HL-60 (cell line): ENCODE measurements at regions not wholly inside any gene's neighbourhood (a gene's known extent, or its start where the extent isn't known, plus 50 kb on each side); places are given as distances from the start of the nearest gene placed in this dataset.

Source experiments
- DNase-seq, 2 experiments: peaks; one replicate each; pipeline ENCODE4 v3.0.0-alpha.2; 2010 to 2020; ENCODE audit warnings: low read depth in 1 of 2, low spot score in 1 of 2
- H3K27ac ChIP-seq: fragments of 250-450 bp; sonication (Bioruptor Pico); replicated peaks from 2 replicates; pipeline ENCODE4 v1.5.1; 2020; ENCODE audit warnings: mild to moderate bottlenecking, moderate library complexity
- H3K27me3 ChIP-seq: fragments of 250-450 bp; sonication (Bioruptor Pico); 2 replicates; pipeline ENCODE4 v1.5.1; 2021; ENCODE audit warnings: mild to moderate bottlenecking, moderate library complexity; ENCODE audit not compliant: insufficient read depth, poor library complexity, severe bottlenecking
- H3K4me3 ChIP-seq: replicated peaks from 2 replicates; pipeline ENCODE4 v1.5.1; 2011; ENCODE audit warnings: mild to moderate bottlenecking, control low read depth, low read length; ENCODE audit not compliant: insufficient read depth
- GABPA ChIP-seq: IDR thresholded peaks from 2 replicates; pipeline ENCODE4 v1.6.1; 2012; ENCODE audit warnings: low read depth
- POLR2AphosphoS5 ChIP-seq: IDR thresholded peaks from 2 replicates; pipeline ENCODE4 v1.6.1; 2012; ENCODE audit warnings: low read depth
- SPI1 ChIP-seq: IDR thresholded peaks from 2 replicates; pipeline ENCODE4 v1.6.1; 2012; ENCODE audit warnings: low read depth, mild to moderate bottlenecking, borderline replicate concordance
- TF ChIP-seq, protein P1 (sequence below): IDR thresholded peaks from 2 replicates; pipeline ENCODE4 v1.6.1; 2012; ENCODE audit warnings: low read depth; ENCODE audit not compliant: insufficient replicate concordance
- TF ChIP-seq, protein P2 (sequence below): IDR thresholded peaks from one replicate; pipeline ENCODE4 v1.5.1; 2011; ENCODE audit warnings: low read length, control low read depth, inconsistent platforms; ENCODE audit not compliant: insufficient read depth

- Histone ChIP-seq H3K4me3 (no peak overlapping the region), H3K27me3 (peaks cover 2% of the 10 kb centered on the region), H3K27ac (no peak overlapping the region)
- TF ChIP-seq, protein P1, sequence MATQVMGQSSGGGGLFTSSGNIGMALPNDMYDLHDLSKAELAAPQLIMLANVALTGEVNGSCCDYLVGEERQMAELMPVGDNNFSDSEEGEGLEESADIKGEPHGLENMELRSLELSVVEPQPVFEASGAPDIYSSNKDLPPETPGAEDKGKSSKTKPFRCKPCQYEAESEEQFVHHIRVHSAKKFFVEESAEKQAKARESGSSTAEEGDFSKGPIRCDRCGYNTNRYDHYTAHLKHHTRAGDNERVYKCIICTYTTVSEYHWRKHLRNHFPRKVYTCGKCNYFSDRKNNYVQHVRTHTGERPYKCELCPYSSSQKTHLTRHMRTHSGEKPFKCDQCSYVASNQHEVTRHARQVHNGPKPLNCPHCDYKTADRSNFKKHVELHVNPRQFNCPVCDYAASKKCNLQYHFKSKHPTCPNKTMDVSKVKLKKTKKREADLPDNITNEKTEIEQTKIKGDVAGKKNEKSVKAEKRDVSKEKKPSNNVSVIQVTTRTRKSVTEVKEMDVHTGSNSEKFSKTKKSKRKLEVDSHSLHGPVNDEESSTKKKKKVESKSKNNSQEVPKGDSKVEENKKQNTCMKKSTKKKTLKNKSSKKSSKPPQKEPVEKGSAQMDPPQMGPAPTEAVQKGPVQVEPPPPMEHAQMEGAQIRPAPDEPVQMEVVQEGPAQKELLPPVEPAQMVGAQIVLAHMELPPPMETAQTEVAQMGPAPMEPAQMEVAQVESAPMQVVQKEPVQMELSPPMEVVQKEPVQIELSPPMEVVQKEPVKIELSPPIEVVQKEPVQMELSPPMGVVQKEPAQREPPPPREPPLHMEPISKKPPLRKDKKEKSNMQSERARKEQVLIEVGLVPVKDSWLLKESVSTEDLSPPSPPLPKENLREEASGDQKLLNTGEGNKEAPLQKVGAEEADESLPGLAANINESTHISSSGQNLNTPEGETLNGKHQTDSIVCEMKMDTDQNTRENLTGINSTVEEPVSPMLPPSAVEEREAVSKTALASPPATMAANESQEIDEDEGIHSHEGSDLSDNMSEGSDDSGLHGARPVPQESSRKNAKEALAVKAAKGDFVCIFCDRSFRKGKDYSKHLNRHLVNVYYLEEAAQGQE: no peak
- no peak for TF ChIP-seq GABPA
- no peak for TF ChIP-seq SPI1
- no peak for DNase-seq
These were observed 1639.8 kb downstream of the RPA4 start for GRCh38 chrX:98523521-98523920.

GRCh38 chrX:98548519-98548918 is 1664.8 kb downstream of the RPA4 start:
- no peak for TF ChIP-seq SPI1
- TF ChIP-seq, protein P2, sequence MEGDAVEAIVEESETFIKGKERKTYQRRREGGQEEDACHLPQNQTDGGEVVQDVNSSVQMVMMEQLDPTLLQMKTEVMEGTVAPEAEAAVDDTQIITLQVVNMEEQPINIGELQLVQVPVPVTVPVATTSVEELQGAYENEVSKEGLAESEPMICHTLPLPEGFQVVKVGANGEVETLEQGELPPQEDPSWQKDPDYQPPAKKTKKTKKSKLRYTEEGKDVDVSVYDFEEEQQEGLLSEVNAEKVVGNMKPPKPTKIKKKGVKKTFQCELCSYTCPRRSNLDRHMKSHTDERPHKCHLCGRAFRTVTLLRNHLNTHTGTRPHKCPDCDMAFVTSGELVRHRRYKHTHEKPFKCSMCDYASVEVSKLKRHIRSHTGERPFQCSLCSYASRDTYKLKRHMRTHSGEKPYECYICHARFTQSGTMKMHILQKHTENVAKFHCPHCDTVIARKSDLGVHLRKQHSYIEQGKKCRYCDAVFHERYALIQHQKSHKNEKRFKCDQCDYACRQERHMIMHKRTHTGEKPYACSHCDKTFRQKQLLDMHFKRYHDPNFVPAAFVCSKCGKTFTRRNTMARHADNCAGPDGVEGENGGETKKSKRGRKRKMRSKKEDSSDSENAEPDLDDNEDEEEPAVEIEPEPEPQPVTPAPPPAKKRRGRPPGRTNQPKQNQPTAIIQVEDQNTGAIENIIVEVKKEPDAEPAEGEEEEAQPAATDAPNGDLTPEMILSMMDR: no peak
- TF ChIP-seq, protein P1: no peak
- no peak overlapping the region for H3K4me3 ChIP-seq
- no peak for DNase-seq
- H3K27ac ChIP-seq: no peak overlapping the region
- no peaks in the 10 kb centered on the region for H3K27me3 ChIP-seq

- H3K27ac ChIP-seq: no peak overlapping the region
- no peak overlapping the region for H3K4me3 ChIP-seq
- TF ChIP-seq, protein P2: no peak
- TF ChIP-seq GABPA: no peak
- TF ChIP-seq SPI1: no peak
- TF ChIP-seq, protein P1: no peak
- no peak for TF ChIP-seq POLR2AphosphoS5
- H3K27me3 ChIP-seq: no peaks in the 10 kb centered on the region
- DNase-seq: no peak
These were observed 1685.1 kb downstream of the RPA4 start for GRCh38 chrX:98568795-98569194.

DNA sequence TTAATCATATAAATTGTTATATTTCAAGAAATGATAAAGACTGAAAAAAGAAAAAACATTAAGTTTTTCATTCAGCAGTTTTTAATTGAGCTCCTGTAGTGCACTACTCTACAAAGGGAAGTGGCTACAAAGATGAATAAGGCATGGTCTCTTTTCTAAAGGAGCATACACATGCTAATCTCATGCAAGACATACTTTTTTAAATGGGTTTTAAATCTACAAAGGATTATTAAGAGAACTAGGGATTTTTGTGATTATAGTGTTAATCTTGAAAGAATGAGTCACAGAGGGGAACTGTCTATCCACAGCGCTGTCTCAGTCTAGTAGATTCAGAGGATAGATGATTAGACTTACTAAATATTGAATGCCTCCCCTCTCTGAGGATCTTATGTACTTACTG is 1722.2 kb downstream of the RPA4 start:
- no peak overlapping the region for H3K27ac ChIP-seq
- TF ChIP-seq POLR2AphosphoS5 (no peak), GABPA (no peak), SPI1 (no peak)
- TF ChIP-seq, protein P1: no peak
- TF ChIP-seq, protein P2: no peak
- no peak overlapping the region for H3K4me3 ChIP-seq
- no peaks in the 10 kb centered on the region for H3K27me3 ChIP-seq
- no peak for DNase-seq
